Fibroblast of skin of right quadriceps (primary cell): ENCODE measurements at regions not wholly inside any gene's neighbourhood (a gene's known extent, or its start where the extent isn't known, plus 50 kb on each side); places are given as distances from the start of the nearest gene placed in this dataset.

Experiments
- DNase-seq: peaks from one replicate; pipeline ENCODE4 v3.0.0-alpha.2; 2013

DNA sequence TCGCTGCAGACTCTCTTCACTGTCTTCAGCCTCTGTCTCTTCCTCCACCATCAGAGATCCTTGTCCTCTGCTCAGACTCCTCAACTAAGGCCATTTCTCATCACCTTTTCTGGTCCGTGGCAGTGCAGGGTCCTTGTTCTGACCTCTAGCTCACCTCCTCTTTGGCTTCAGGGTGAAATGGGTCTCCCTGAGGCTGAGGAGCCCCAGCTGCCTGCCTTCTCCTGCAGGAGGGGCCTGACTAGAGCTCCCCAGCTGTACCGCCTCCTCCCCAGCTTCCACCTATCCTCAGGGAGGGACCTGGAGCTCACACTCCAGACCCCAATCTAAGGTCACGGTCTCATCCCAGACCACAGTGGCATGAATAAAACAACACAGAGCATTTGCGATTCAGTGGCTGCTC, 203.0 kb downstream of the TRIM29 start:
- no peak for DNase-seq

DNA sequence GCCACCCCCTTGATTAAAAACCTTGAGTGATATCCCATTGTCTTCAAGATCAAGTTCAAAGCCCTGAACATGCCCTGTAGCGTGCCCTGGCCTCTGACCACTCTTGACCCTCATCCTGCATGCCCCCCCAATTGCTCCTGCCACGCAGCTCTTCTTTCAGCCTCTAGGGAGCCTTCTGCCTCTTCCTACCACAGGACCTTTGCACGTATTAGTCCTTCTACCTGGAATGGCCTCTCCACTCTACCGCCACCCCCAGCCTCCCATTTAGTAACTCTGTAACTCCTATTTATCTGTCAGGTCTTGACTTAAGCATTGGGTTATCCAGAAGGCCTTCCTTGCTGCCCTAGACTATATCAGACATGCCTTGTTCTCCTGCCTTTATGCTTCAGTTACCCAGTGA, 203.6 kb downstream of the TRIM29 start:
- DNase-seq: no peak

DNA sequence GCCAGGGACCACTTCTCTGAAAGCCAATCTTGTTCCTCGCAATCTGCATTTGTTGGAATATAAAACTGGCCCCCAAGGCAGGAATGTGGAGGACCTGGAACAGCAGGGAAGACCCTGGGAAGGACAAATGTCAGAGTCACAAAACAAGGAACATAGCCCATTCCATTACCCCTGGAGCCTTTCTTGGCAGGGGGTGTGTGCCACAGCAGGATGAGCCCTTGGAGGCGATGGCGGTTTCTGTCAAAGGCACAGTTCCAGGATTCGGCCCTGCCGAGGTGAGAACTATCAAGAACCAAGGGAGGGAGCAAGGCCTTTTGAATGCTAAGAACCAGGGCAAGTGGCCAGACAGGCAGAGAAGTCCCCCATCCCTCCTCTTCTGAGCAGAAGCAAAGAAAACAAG, 204.3 kb downstream of the TRIM29 start:
- DNase-seq: no peak

DNA sequence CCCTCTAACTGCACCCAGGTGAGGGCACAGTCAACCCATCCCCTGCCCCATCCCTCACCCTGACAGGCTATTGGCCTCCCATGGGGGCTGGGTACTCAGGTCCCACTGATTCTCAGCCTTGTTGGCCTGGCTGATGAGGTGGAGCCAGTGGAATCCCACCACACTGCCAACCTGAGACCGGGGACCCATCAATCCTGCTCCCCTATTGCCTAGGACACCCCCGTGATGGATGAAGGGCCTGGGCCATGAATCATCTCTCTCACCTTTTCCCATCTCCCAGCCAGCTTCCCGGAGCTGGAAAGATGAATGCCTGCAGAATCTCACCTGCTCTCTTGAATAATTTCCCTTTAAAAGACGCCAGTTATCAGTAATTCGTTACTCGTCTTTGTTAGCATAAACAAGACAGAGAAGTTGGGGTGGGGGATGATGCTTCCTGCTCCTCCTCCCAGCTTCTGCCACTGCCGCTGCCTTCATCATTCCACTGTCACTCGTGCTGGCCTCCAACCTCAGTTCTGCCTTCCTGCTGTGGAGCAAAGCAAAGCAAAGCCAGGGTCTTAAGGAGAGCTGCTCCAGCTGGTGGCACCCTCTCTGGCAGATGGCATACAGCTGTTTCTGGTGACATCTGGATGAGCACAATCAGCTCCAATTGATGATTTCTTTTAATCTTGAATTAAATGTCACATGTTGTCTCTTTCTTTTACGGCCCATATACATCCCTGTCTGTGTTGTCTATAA, 204.0 kb upstream of the NECTIN1 start:
- DNase-seq: no peak

GRCh38 chr11:119928047-119928446, 199.0 kb upstream of the NECTIN1 start:
- DNase-seq: no peak

GRCh38 chr11:119924017-119924416, 195.0 kb upstream of the NECTIN1 start:
- DNase-seq: no peak

DNA sequence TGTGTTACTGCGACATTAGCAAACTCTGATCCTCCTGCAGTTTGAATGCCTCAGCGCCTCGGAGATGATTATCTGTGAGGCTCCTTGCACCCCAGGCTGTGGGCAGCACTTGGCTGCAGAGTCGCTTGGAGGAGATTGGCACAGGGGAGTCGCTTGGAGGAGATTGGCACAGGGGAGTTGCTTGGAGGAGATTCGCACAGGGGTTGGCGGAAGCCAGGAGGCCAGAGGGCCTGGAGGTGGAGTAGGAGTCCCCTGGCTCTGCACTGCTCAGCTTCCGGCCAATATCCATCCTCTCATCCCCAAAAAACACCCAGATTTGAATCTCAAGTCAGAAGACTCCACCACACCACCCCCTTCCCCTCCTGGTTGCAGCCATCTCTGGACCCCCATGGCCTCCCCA, 192.6 kb upstream of the NECTIN1 start:
- DNase-seq: no peak

- no peak for DNase-seq
These were observed 191.8 kb upstream of the NECTIN1 start for GRCh38 chr11:119920666-119921387.

DNA sequence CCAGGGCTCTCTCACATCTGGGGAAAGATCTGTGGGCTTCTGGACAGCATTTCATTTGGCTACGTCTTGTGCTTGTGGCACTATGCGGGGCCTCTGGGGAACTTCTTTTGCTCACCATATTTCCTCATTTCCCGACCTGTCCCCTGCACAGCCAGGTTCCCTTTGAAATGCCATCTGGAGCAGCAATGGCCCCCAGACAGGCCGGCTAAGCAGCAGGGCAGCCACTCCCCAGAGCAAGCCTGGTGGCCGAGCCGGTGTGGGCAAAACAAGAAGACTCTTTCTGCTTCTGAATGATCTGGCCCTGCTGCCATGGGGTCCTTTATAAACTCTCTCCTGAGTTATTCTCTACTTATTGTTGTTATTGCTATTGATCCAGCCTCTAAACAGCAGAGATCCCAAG, 190.7 kb upstream of the NECTIN1 start:
- DNase-seq: no peak

- DNase-seq: no peak
These were observed 189.3 kb upstream of the NECTIN1 start for GRCh38 chr11:119918347-119918746.

DNA sequence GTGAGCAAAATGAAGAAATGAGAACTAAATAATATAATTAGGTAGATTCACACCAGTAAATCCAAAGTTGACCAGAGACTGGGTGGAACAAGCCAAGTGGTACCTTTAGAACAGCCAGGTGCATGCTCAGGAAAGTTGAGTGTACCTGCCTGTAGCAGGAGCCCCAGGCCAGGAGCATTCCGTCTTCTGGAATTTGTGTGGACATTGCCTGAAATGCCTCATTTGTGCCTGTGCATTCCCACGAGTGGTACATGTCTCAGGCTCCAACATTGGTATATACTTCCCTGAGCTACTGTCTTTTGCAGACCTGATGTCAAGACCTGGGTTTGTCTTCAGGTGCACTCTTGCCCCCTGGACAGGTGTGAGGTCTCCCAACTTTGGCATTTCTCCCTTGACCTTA, 187.6 kb upstream of the NECTIN1 start:
- DNase-seq: no peak

DNA sequence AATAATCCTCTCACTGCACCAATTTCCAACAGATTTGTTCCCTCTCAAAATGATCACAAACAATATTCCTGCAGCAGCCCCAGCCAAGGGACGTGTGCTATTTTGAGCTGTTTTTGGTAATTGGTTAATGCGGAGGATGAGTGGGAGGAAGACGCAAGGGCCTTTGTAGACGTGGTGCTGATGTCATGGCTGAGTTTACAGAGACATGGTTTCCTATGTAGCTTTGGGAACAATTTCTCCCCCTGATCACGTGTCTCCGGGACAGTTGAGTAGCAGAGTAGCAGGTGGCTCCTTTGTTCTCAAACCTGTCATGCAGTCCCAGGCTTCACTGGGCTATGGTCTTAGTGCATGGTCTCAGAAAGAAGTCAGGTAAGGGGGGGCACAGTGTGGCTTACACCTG, 183.2 kb upstream of the NECTIN1 start:
- no peak for DNase-seq

GRCh38 chr11:119910650-119911049, 181.7 kb upstream of the NECTIN1 start:
- no peak for DNase-seq

DNA sequence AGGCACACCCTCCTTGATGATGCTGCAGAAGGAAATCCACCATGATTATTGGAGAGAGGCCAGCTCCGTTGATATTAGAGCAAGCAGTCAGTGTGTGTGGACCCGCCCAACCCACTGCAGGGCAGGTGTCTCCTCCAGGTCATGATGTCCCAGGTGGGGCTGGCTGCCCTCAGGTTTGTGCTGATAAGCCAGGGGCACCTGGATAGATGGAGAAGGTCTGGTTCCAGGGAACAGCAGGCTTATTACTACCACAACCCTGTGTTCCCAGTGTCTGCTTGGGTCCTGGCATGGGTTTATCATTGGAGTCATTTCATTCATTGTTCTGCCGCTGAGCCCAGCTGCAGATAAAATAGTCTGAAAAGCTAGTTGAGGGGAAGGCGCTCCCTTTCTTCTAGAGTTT, 181.1 kb upstream of the NECTIN1 start:
- DNase-seq: no peak

DNA sequence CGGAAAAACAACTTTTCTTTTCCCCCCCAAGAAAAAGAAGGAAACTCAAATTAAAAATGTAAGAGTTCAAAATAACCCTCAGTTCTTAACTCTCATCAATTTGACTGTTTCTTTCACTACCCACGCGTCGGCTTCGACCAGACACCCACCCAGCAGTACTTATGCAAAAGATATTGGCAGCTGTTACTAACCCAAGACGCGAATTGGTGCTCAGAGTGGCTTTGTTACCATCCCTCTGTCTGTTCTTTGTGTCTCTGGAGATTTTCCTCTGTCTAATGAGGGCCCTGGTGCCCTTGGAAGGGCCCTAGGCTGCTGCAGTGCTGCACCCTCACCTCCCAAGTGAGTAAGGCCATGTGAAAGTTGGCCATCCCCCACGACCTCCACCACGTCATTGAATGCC, 180.5 kb upstream of the NECTIN1 start:
- DNase-seq: no peak

- DNase-seq: no peak
These were observed 180.1 kb upstream of the NECTIN1 start for GRCh38 chr11:119909077-119909476.

DNA sequence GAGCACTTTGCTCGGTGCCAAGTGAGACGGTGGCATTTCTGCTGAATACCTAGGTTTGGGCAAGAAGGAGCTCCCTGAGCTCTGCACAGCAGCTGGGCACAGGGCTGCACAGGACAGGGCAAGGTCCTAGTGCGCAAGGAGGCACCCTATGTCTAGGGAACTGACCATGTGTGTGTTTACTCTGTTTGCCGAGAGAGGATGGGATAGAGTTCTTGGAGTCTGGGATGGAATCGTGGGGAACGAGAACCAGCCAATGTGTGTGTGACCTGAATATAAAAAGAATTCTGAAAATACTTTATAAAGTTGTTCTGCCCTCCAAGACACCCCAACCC, 179.5 kb upstream of the NECTIN1 start:
- no peak for DNase-seq

DNA sequence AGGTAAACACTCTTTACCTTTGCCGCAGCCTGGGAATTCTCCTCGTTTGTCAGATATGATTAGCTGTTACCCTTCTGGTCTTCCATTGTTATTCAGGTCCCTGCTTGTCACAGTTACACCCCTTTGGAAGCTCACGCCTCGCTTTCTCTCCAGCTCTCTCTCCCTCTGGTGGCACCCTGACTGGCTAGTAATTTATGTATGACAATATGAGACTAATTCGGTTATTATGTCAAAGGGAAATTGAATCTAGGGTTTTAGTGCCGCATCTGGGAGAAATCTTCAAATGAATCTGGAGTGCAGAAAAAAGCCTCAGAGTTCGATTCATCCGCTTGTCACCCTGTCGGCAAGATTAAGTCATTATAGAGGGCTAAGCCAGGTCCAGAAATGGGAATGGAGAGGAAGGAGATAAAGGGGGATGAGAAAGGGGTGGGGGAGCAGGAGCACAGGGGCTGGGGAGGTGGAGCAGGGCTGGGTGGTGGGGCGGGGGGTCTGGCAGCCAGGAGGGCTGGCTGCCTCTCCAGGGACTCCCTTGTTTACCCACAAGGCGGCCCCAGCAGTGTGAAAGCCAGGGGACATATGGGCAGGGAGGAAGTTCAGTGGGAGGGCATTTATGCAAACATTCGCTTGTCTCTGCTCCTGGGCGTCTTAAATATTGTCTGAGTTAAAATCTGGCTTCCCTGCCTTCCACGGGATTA, 179.0 kb upstream of the NECTIN1 start:
- no peak for DNase-seq

- no peak for DNase-seq
These were observed 178.3 kb upstream of the NECTIN1 start for GRCh38 chr11:119907122-119907851.

GRCh38 chr11:119906376-119906775, 177.4 kb upstream of the NECTIN1 start:
- DNase-seq: no peak

GRCh38 chr11:119905162-119905561, 176.2 kb upstream of the NECTIN1 start:
- no peak for DNase-seq

GRCh38 chr11:119904531-119905035, 175.6 kb upstream of the NECTIN1 start:
- no peak for DNase-seq

DNA sequence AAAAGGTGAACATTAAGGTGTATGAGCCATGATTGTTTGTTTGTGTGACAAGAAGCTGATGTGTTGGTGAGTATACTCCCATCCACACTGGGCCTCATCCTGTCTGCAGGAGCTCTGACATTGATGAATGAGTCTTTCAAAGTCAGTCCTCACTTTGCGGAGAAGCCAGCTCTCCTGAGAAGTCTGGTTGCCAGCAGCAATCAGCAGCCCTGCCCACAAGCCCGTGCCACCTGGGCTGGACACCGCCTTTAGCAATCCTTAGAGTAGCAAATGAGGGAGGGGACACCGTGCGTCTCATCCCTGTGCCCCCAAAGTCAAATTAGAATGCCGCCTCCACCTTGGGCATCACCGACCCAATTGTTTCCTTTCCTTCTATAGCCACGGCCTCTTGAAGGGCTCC, 174.8 kb upstream of the NECTIN1 start:
- DNase-seq: no peak
